ENCODE measurements at regions not wholly inside any gene's neighbourhood (a gene's known extent, or its start where the extent isn't known, plus 50 kb on each side); places are given as distances from the start of the nearest gene placed in this dataset.

DNA sequence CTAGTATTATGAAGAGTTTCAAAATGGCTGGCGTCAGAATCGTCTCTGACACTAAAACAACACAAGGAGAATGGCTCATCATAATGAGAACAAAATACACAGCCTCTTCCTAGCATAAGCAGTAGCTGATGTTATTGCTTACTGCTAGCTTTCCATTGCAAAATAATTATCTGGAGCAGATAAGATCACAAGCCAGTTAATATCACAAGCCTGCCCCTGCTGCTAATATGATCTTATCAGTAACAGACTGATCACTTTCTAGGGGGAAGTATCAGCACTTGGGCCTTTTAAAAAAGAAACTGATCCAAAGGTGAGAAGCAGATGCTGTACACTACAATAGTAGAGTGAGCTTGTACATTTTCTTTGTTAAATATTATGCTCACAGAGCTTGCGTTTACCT, 554.8 kb upstream of the PABPC4L start:
- TF ChIP-seq, protein P1, sequence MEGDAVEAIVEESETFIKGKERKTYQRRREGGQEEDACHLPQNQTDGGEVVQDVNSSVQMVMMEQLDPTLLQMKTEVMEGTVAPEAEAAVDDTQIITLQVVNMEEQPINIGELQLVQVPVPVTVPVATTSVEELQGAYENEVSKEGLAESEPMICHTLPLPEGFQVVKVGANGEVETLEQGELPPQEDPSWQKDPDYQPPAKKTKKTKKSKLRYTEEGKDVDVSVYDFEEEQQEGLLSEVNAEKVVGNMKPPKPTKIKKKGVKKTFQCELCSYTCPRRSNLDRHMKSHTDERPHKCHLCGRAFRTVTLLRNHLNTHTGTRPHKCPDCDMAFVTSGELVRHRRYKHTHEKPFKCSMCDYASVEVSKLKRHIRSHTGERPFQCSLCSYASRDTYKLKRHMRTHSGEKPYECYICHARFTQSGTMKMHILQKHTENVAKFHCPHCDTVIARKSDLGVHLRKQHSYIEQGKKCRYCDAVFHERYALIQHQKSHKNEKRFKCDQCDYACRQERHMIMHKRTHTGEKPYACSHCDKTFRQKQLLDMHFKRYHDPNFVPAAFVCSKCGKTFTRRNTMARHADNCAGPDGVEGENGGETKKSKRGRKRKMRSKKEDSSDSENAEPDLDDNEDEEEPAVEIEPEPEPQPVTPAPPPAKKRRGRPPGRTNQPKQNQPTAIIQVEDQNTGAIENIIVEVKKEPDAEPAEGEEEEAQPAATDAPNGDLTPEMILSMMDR (IDR thresholded peaks at IDR 0.05), result no peak
- no peak for TF ChIP-seq POLR2A (IDR thresholded peaks at IDR 0.05)
